Anterior cingulate cortex (tissue), 58 donors: ENCODE measurements at regions not wholly inside any gene's neighbourhood (a gene's known extent, or its start where the extent isn't known, plus 50 kb on each side); places are given as distances from the start of the nearest gene placed in this dataset.

Experiments used
- DNase-seq, 58 donors: peaks; one replicate each; lab custom pipeline; 2025; lab: John Stamatoyannopoulos, UW

GRCh38 chr1:29870621-29871020, 634.3 kb downstream of the PTPRU start:
- DNase-seq = no peak

GRCh38 chr1:29869802-29870201, 633.5 kb downstream of the PTPRU start:
- no peak for DNase-seq

DNA sequence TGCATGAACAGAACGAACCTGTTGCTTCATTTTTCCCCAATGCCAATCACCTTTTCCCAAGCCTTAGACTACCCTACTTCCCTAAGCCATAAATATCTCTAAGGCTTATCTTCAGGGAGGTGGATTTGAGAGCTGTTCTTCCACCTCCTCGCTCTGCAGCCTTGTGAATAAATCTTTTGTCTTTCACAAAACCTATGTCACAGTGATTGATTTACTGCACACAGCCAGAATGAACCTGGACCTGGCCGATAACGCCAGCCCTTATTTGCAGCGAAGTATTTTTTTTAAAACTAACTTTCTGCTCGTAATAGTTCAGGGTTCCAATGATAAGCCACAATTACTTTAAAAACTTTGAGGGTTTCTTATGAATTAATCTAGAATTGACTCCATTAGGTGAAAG, 632.6 kb downstream of the PTPRU start:
- DNase-seq = no peak

- no peak for DNase-seq
These were observed 631.8 kb downstream of the PTPRU start for GRCh38 chr1:29868096-29868495.

GRCh38 chr1:29865051-29865450, 628.7 kb downstream of the PTPRU start:
- DNase-seq = no peak

DNA sequence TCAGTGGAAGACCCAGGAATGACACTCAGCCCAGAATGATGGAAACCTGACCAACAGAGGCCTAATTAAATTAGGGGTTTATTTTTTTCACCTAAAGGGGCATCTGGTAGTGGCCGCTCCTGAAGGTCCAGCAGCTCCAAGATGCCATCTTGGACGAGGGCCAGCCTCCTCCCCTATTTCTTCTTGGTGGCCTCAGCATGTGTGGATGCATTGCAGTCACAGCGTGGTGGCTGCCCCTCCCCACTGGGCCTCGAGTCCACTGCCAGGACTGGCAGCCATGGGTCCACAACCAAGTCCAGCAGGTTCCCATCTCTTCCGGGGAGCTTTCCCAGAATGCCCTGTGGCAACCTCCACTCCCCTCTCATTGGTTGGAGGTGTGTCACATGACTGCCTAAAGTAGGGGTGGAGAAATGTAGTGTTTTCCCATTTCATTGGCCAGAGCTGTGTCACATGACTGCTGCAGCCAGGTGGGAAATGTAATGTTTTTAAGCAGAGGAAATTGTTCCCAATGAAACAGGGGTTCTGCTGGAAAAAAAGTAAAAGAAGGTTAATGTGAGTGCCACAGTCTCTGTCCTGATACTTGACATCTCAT, 628.2 kb downstream of the PTPRU start:
- no peak for DNase-seq

GRCh38 chr1:29861922-29862321, 625.6 kb downstream of the PTPRU start:
- DNase-seq = no peak

- DNase-seq = no peak
These were observed 625.1 kb downstream of the PTPRU start for GRCh38 chr1:29861446-29861845.

GRCh38 chr1:29860681-29861080, 624.4 kb downstream of the PTPRU start:
- no peak for DNase-seq

GRCh38 chr1:29860056-29860455, 623.7 kb downstream of the PTPRU start:
- no peak for DNase-seq

- no peak for DNase-seq
These were observed 622.8 kb downstream of the PTPRU start for GRCh38 chr1:29859126-29859525.

- no peak for DNase-seq
These were observed 622.3 kb downstream of the PTPRU start for GRCh38 chr1:29858646-29859045.

DNA sequence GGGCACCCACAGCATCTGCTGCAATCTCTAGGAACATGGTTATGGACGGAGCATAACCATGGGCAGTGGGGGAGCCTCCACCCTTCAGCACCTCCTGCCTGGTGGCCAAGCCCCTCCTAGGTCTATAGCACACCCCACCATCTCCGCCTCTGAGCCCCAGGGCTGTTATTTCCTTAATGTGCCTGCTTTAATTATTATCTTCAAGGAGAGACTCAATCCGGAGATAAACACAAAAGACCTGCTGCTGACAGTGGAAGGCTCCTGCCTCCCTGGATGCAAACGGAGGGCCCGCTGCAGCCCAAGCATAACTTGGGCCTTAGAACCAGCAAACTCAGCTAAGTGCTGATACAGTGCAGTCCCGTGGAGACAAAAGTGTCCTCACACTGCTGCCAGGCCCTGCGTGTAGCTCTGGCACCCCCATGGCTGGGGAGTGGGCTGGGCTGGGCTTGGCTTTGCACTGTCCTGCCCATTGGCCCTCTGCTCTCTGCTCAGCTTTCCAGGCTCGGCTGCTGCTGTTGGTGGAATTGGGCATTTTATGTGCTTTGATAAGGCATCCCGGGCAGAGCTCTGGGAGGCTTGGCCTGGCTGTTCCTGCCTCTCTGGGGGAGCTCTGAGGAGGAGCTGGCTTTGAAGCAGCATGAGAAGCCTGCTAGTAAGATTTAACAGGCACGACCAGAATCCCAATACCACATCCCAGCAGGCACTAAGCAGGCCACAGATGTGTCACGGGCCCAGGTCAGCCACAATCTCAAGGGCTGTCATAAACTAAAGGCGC, 620.2 kb downstream of the PTPRU start:
- DNase-seq = no peak

GRCh38 chr1:29855561-29856160, 619.3 kb downstream of the PTPRU start:
- no peak for DNase-seq

- no peak for DNase-seq
These were observed 618.5 kb downstream of the PTPRU start for GRCh38 chr1:29854700-29855276.

GRCh38 chr1:29853716-29854330, 617.5 kb downstream of the PTPRU start:
- no peak for DNase-seq

DNA sequence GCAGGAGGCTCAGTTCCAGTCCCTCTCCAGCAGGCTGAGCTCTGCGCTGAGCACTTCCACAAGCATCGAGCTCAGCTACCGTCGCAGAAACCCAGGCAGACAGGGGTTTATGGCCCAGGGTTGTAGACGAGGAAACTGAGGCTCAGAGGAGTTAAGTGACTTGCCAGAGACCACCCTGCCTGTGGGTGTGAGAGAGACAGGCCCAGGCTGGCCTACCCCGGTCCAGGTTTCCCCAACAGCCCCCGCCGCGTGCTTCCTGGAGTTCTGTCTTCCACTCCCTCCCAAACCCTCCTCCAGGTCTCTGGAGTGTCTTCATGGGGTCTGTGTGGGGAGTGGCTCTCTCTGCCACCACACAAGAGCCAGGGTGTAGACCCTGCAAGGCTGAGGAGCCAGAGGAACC, 615.9 kb downstream of the PTPRU start:
- no peak for DNase-seq

GRCh38 chr1:29851691-29852090, 615.4 kb downstream of the PTPRU start:
- DNase-seq = no peak

DNA sequence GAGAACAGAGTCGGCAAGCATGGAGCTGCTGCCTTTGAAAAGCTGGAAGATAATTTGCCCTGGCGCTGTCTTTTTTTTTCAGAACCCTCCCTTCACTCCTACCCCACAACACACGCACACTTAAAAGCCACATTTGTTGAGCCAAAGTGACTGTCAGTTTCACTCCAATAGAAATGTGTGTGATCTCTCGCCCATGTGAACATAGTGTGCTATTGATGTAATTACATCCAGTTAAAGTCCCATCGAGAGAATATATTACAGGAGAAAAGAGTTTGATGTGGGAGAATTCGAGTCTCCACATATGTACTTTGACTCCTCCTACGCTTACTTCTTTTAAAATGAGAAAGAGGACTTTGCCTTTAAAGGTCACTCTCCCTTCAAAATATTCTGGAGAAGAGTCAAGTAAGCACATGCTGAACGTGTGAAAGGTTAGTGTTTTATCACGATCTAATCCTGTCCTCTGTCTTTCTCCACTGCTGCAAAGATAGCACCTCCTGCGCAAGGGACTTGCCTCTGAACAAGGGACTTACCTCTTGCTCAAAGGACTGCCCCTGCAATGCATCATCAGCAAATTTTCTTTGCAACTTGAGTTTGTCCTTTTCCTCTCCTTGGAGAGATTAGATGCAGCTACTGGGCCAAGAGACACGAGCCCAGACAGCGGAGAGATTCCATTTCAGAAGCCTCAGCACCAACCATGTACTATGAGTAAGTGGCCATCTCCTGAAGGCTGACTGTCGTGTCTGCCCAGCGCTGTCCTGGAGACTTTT, 613.9 kb downstream of the PTPRU start:
- DNase-seq = no peak

DNA sequence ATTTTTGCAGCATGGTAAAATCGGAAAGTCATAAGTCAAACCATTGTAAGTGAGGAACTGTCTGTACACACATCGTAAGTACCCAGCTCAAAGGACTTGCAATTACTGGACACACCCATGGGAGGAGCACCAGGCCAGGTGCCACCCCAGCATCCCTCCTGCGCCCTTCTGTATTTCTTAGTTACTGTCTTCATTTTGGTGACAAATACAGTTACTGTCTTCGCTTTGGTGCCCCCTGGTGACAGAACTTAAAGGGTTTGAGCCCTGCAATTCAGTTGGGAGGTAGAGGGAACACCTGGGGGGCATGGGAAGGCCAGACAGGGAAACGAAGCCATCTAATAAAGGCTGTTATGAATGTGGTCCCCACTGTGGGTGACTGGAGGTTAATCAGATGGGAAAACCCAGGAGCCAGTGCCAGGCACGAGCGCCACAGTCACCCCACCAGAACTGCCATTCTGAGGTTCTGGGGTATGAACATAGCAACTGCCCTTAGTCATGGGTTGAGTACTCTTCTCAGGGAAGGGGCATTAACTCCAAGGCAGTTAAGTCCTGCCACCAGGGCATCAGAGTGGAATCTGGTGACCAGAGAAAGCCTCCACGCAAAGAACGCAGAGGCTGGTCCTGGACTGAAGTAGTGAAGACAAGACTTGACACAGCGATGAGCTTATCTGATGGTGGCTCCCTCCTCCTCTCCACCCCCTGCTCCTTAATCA, 612.9 kb downstream of the PTPRU start:
- DNase-seq = peak in 7 of 58 donors; percentile 3 to 30 (median 13)
